ENCODE measurements at regions not wholly inside any gene's neighbourhood (a gene's known extent, or its start where the extent isn't known, plus 50 kb on each side); places are given as distances from the start of the nearest gene placed in this dataset.

DNA sequence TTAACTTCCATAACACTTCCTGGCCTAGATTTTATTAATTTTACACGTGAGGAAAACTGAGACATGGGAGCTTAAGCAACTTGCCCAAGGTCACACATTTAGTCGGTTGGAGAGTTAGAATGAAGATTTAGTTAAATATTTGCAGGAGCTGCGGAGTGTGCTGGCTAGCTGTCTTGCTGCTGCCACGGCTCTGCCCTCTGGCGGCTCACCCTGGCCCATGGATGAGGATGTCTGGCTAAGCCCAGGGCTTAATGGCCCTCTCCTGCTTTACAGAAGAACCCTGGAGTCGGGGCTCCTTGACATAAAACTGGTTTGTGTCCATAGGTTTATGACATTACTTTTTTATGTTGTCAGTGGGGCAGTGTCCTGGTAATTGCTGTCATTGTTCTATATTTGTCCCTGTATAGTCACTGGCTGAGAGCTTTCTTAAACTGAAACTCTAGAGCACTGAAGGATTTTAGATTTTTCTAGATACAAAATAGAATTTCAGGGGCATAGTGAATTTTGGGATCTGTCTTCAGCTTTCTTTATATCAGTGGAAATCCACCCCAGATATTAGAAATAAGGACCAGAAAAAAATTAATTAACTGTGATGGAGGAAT, 88.9 kb upstream of the WLS start:
- TF ChIP-seq, protein P1, sequence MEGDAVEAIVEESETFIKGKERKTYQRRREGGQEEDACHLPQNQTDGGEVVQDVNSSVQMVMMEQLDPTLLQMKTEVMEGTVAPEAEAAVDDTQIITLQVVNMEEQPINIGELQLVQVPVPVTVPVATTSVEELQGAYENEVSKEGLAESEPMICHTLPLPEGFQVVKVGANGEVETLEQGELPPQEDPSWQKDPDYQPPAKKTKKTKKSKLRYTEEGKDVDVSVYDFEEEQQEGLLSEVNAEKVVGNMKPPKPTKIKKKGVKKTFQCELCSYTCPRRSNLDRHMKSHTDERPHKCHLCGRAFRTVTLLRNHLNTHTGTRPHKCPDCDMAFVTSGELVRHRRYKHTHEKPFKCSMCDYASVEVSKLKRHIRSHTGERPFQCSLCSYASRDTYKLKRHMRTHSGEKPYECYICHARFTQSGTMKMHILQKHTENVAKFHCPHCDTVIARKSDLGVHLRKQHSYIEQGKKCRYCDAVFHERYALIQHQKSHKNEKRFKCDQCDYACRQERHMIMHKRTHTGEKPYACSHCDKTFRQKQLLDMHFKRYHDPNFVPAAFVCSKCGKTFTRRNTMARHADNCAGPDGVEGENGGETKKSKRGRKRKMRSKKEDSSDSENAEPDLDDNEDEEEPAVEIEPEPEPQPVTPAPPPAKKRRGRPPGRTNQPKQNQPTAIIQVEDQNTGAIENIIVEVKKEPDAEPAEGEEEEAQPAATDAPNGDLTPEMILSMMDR (conservative IDR thresholded peaks at IDR 0.05; ENCODE audit: low read depth, low read length) = peak; percentile 92
- no peak for TF ChIP-seq EZH2 (IDR thresholded peaks at IDR 0.05; ENCODE audit: low read length, unreplicated experiment)
